GM12878 (cell line): ENCODE measurements at regions not wholly inside any gene's neighbourhood (a gene's known extent, or its start where the extent isn't known, plus 50 kb on each side); places are given as distances from the start of the nearest gene placed in this dataset.

Experiments
- ATAC-seq: fragments of 200-7000 bp; cut with Tn5 transposase; 3 replicates; pipeline ENCODE4 v1.9.1; 2020; ENCODE audit warnings: mild to moderate bottlenecking, moderate library complexity
- BruUV-seq: library from RNA; stranded (reverse); fragments of 400-500 nt; replicated peaks from 2 replicates; lab custom pipeline; 2021; lab: Mats Ljungman, UMichigan
- CTCF ChIA-PET: fragments of 300-600 bp; sonication (Branson Sonifier 250); formaldehyde crosslinking; extraction: SDS; loops from one replicate; lab custom pipeline; 2021; ENCODE audit warnings: inconsistent platforms; lab: Yijun Ruan, JAX
- POLR2A ChIA-PET: fragments of 350-600 bp; formaldehyde crosslinking; extraction: SDS; loops from one replicate; lab custom pipeline; 2021; ENCODE audit warnings: inconsistent platforms; lab: Charles Lee
- RAD21 ChIA-PET: fragments of 300-600 bp; sonication (Branson Sonifier 250); formaldehyde crosslinking; loops from one replicate; lab custom pipeline; 2023; ENCODE audit warnings: antibody characterized with exemption; ENCODE audit not compliant: unreplicated experiment; lab: Charles Lee
- SMC1A ChIA-PET: fragments of 300-600 bp; sonication (Branson Sonifier 250); formaldehyde crosslinking; loops from one replicate; lab custom pipeline; 2023; ENCODE audit not compliant: unreplicated experiment, uncharacterized antibody; lab: Charles Lee
- DNase-seq: peaks from one replicate; pipeline ENCODE4 v3.0.0-alpha.2; 2011; ENCODE audit warnings: low read depth, low spot score
- FAIRE-seq: peaks from 3 replicates; lab custom pipeline; 2011; peaks lifted over from hg19 to GRCh38; lab: Jason Lieb, UNC
- H2AFZ ChIP-seq: 2 replicates; pipeline ENCODE4 v1.6.0; 2011; ENCODE audit warnings: low read depth, low read length, control low read depth; ENCODE audit not compliant: control insufficient read depth
- H3K27ac ChIP-seq: 2 replicates; pipeline ENCODE4 v1.5.1; 2011; ENCODE audit warnings: control low read depth; ENCODE audit not compliant: control insufficient read depth, insufficient read depth
- H3K27me3 ChIP-seq, 2 experiments: replicated peaks in 1 of 2; 2 replicates each; pipeline versions ENCODE4 v1.6.0 to v1.6.1; 2011; ENCODE audit warnings: low read length in 1 of 2; ENCODE audit not compliant: control insufficient read depth in 2 of 2, insufficient read depth in 2 of 2
- H3K36me3 ChIP-seq, 2 experiments: 2 replicates each; pipeline ENCODE4 v1.5.1; 2011; ENCODE audit warnings: low read length in 1 of 2; ENCODE audit not compliant: control insufficient read depth in 2 of 2, insufficient read depth in 2 of 2
- H3K4me1 ChIP-seq: 2 replicates; pipeline ENCODE4 v1.6.1; 2011; ENCODE audit warnings: mild to moderate bottlenecking, low read length, moderate library complexity, mixed read lengths; ENCODE audit not compliant: control insufficient read depth, insufficient read depth
- H3K4me2 ChIP-seq: 2 replicates; pipeline ENCODE4 v1.6.0; 2011; ENCODE audit warnings: control low read depth; ENCODE audit not compliant: control insufficient read depth, insufficient read depth
- H3K4me3 ChIP-seq: fragments of 200-600 bp; sonication (generic); 2 replicates; pipeline ENCODE4 v1.5.1; 2016
- H3K79me2 ChIP-seq: 2 replicates; pipeline ENCODE4 v1.6.0; 2011; ENCODE audit warnings: low read length; ENCODE audit not compliant: control insufficient read depth, insufficient read depth
- H3K9ac ChIP-seq: 2 replicates; pipeline ENCODE4 v1.8.0; 2011; ENCODE audit warnings: low read length, control low read depth, mixed read lengths; ENCODE audit not compliant: control insufficient read depth, insufficient read depth
- H3K9me3 ChIP-seq: replicated peaks from 3 replicates; pipeline ENCODE4 v1.5.1; 2011; ENCODE audit warnings: mild to moderate bottlenecking, low read length; ENCODE audit not compliant: control insufficient read depth, insufficient read depth
- H4K20me1 ChIP-seq: 2 replicates; pipeline ENCODE4 v1.6.0; 2011; ENCODE audit not compliant: control insufficient read depth, insufficient read depth
- BCLAF1 ChIP-seq: fragments of 450-650 bp; IDR thresholded peaks from 2 replicates; pipeline ENCODE4 v1.6.1; 2017; ENCODE audit warnings: antibody characterized with exemption, mild to moderate bottlenecking, moderate library complexity
- KLF5 ChIP-seq: fragments of 450-650 bp; IDR thresholded peaks from 2 replicates; pipeline ENCODE4 v1.6.1; 2014; ENCODE audit warnings: mild to moderate bottlenecking; ENCODE audit not compliant: partially characterized antibody
- MTA2 ChIP-seq: fragments of 450-650 bp; IDR thresholded peaks from 2 replicates; pipeline ENCODE4 v1.6.1; 2016; ENCODE audit warnings: low read depth, mild to moderate bottlenecking, moderate library complexity
- PKNOX1 ChIP-seq: fragments of 450-650 bp; IDR thresholded peaks from 2 replicates; pipeline ENCODE4 v1.6.1; 2016; ENCODE audit warnings: mild to moderate bottlenecking
- ZNF274 ChIP-seq: IDR thresholded peaks from one replicate; pipeline ENCODE4 v1.8.0; 2011; ENCODE audit not compliant: insufficient read length, insufficient read depth
- ZNF384 ChIP-seq: IDR thresholded peaks from 2 replicates; pipeline ENCODE4 v1.6.1; 2012; ENCODE audit warnings: low read depth, mild to moderate bottlenecking, low read length, improper control_type of control experiment, borderline replicate concordance
- WGBS: methylation state at CpG from one replicate; pipeline ENCODE4 v1.1.6; 2016; ENCODE audit warnings: low lambda C conversion rate; ENCODE audit not compliant: insufficient replicate concordance, insufficient coverage; ENCODE audit errors: missing lambda C conversion rate; 5-methylcytosine and 5-hydroxymethylcytosine counted together
- in situ Hi-C: fragments of 300-500 bp; cut with MboI; formaldehyde crosslinking; loops from 9 replicates; pipeline ENCODE4 v1.14.3; 2018; ENCODE audit warnings: mixed read lengths
- intact Hi-C: fragments of 100-400 bp; cut with micrococcal nuclease; formaldehyde crosslinking; loops from one replicate; pipeline ENCODE4 v1.14.2; 2022; ENCODE audit not compliant: unreplicated experiment

DNA sequence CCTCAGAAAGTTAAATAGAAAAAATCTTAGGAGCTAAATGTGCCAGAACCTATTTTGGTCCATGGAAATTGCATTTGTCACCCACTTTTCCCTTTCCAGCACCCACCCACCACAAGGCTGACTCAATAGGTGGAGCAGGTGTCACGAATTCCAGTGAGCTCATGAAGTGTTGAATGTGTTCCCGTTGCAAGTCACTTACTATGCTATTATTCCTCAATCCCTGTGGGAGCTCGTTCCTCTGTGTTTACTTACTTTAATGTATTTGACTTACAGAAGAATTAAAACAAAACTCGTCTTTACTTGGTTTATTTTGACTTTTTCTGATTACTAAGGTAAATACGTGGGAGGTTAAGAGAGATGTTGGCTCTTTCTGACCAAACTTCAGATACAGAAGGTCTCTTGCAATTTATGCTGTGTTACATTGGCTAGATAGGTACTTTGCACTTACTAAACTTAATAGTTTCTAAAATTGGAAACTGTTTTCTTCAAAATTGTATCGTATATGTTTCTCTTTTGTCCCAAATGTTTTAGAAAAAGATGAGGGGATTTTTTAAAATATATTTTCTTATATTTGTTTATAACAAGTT is 269.4 kb upstream of the NOVA1 start:
- BruUV-seq, result no TSS peak
- ChIA-PET CTCF (no interaction called here), SMC1A (no interaction called here), POLR2A (no interaction called here), RAD21 (no interaction called here)
- Histone ChIP-seq H2AFZ (no peak overlapping the region), H3K4me2 (no peak overlapping the region), H3K27ac (no peak overlapping the region), H3K9ac (no peak overlapping the region), H3K79me2 (no peaks in the 10 kb centered on the region), H3K9me3 (no peaks in the 10 kb centered on the region), H3K4me1 (no peaks in the 10 kb centered on the region), H3K27me3 (no peaks in the 10 kb centered on the region), H3K4me3 (no peak overlapping the region), H4K20me1 (no peaks in the 10 kb centered on the region), H3K36me3 (no peaks in the 10 kb centered on the region)
- TF ChIP-seq MTA2 (no peak), BCLAF1 (no peak), ZNF384 (no peak), ZNF274 (no peak), PKNOX1 (no peak), KLF5 (no peak)
- DNase-seq (no peak), ATAC-seq (no peak), FAIRE-seq (no peak)
- under 1% methylated on average over 6 of the region's 6 CpGs for WGBS
- intact Hi-C loops (no loop called here), in situ Hi-C loops (no loop called here)
